ENCODE measurements at regions not wholly inside any gene's neighbourhood (a gene's known extent, or its start where the extent isn't known, plus 50 kb on each side); places are given as distances from the start of the nearest gene placed in this dataset.

DNA sequence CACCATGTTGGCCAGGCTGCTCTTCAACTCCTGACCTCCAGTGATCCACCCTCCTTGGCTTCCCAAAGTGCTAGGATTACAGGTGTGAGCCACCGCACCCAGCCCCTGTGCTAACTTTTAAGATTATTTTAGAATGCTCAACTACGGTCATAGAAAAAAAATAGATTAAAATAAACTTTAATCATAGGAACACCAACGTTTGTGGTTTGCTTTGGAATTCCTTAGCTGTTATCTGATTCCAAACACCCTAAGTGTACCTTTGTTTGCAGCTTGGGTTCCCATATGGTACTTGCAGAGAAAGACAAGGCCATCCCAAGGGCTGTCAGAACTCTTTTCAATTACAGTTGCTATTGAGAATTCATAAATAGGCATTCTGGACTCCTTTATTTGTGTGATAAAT lies 90.1 kb upstream of the EFHC2 start:
- WGBS, 3 donors = 63 to 77% (median 72%) methylated on average over 3 of the region's 3 CpGs
- Histone ChIP-seq H3K27me3 (ENCODE audit: control insufficient read depth in 3 of 3, insufficient read depth in 3 of 3, low read length in 3 of 3) (no peaks in the 10 kb centered on the region), H3K27ac (ENCODE audit: low read depth in 1 of 3, low read length in 2 of 3) (no peak overlapping the region), H3K36me3 (ENCODE audit: control insufficient read depth in 3 of 3, insufficient read depth in 2 of 3, low read depth in 1 of 3, low read length in 3 of 3) (no peaks in the 10 kb centered on the region), H3K4me3 (ENCODE audit: low read depth in 1 of 3, low read length in 3 of 3) (no peak overlapping the region), H3K9me3 (ENCODE audit: control insufficient read depth in 2 of 2, insufficient read depth in 1 of 2, low read depth in 1 of 2, low read length in 1 of 2) (no peaks in the 10 kb centered on the region), H3K4me1 (ENCODE audit: control insufficient read depth in 3 of 3, insufficient read depth in 2 of 3, low read depth in 1 of 3, low read length in 2 of 3) (peaks cover 0 to 8% (median 0%) of the 10 kb centered on the region in 3 donors)
- no peak for FAIRE-seq
- no peak for DNase-seq

DNA sequence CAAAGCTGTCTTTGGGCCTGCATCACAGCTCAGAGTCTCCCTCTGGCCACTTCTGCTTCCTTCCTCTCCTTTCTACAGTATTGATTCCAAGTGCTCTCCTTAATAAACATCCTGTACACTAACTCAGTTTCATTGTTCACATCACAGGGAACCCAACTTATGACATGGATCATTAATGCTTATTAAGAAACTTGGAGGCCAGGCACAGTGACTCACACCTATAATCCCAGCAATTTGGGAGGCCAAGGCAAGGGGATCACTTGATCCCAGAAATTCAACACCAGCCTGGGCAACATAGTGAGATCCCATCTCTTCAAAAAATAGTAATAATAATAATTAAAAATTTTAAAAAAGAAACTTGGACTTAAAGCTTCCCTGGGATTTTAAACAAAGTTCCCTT lies 89.2 kb upstream of the EFHC2 start:
- Histone ChIP-seq H3K27ac (ENCODE audit: low read depth in 1 of 3, low read length in 2 of 3) (no peak overlapping the region), H3K9me3 (ENCODE audit: control insufficient read depth in 2 of 2, insufficient read depth in 1 of 2, low read depth in 1 of 2, low read length in 1 of 2) (no peaks in the 10 kb centered on the region), H3K4me3 (ENCODE audit: low read depth in 1 of 3, low read length in 3 of 3) (no peak overlapping the region), H3K4me1 (ENCODE audit: control insufficient read depth in 3 of 3, insufficient read depth in 2 of 3, low read depth in 1 of 3, low read length in 2 of 3) (peaks cover 0 to 9% (median 0%) of the 10 kb centered on the region in 3 donors), H3K36me3 (ENCODE audit: control insufficient read depth in 3 of 3, insufficient read depth in 2 of 3, low read depth in 1 of 3, low read length in 3 of 3) (no peaks in the 10 kb centered on the region), H3K27me3 (ENCODE audit: control insufficient read depth in 3 of 3, insufficient read depth in 3 of 3, low read length in 3 of 3) (no peaks in the 10 kb centered on the region)
- FAIRE-seq = no peak
- peak; percentile 25 to 66 for DNase-seq

DNA sequence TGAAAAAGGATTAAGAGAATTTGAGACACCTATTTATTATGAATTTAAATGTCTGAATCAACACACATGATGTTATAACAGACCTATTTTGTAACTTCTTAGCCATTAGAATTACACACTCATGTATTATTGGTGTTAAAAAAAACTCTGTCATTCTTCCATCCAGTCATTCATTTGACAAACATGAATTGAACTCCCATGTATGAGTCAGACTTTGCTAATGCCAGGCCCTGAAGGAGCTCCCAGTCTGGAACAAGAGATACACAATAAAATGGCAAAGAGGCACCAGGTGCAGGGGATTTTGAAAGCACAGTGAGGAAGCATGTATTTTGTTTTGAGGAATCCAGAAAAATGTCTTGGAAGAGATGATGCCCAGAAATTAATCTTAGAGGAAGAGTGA lies 87.7 kb upstream of the EFHC2 start:
- Histone ChIP-seq H3K27ac (ENCODE audit: low read depth in 1 of 3, low read length in 2 of 3) (no peak overlapping the region), H3K27me3 (ENCODE audit: control insufficient read depth in 3 of 3, insufficient read depth in 3 of 3, low read length in 3 of 3) (no peaks in the 10 kb centered on the region), H3K4me1 (ENCODE audit: control insufficient read depth in 3 of 3, insufficient read depth in 2 of 3, low read depth in 1 of 3, low read length in 2 of 3) (peaks cover 0 to 9% (median 0%) of the 10 kb centered on the region in 3 donors), H3K9me3 (ENCODE audit: control insufficient read depth in 2 of 2, insufficient read depth in 1 of 2, low read depth in 1 of 2, low read length in 1 of 2) (no peaks in the 10 kb centered on the region), H3K4me3 (ENCODE audit: low read depth in 1 of 3, low read length in 3 of 3) (no peak overlapping the region), H3K36me3 (ENCODE audit: control insufficient read depth in 3 of 3, insufficient read depth in 2 of 3, low read depth in 1 of 3, low read length in 3 of 3) (no peaks in the 10 kb centered on the region)
- FAIRE-seq = no peak
- peak in 1 of 2 donors; percentile 32 for DNase-seq

DNA sequence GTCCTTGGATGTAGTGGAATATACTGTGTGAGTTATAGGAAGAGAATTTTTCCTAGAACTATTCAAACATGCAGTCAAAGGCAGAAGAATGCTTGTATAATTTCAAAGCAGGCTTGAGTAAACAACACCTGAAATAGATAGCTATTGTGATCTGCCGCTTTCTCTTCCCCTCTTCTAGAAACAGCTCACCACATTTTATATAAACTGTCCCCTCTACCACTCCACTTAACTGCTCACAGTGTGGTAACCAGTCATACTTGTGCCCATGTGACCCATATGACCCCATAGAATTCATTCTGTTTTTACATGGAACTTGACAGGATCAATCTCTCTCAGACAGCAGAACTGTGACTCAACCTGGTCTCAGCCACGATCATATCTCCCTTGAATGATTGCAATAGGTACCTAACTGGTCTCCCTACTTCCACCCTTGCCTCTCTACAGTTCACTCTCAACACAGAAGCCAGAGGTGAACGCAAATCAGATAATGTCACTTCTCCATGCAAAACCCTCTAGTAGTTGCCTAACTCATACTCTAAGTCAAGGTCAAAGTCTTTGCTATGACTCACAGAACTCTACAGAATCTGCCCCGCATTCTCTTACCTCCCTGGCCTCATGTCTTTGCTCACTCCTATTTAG lies 85.6 kb upstream of the EFHC2 start:
- Histone ChIP-seq H3K4me1 (ENCODE audit: control insufficient read depth in 3 of 3, insufficient read depth in 2 of 3, low read depth in 1 of 3, low read length in 2 of 3) (peaks cover 0 to 9% (median 0%) of the 10 kb centered on the region in 3 donors), H3K4me3 (ENCODE audit: low read depth in 1 of 3, low read length in 3 of 3) (no peak overlapping the region), H3K36me3 (ENCODE audit: control insufficient read depth in 3 of 3, insufficient read depth in 2 of 3, low read depth in 1 of 3, low read length in 3 of 3) (no peaks in the 10 kb centered on the region), H3K27ac (ENCODE audit: low read depth in 1 of 3, low read length in 2 of 3) (peak overlapping the region in 1 of 3 donors; percentile 76), H3K27me3 (ENCODE audit: control insufficient read depth in 3 of 3, insufficient read depth in 3 of 3, low read length in 3 of 3) (no peaks in the 10 kb centered on the region), H3K9me3 (ENCODE audit: control insufficient read depth in 2 of 2, insufficient read depth in 1 of 2, low read depth in 1 of 2, low read length in 1 of 2) (no peaks in the 10 kb centered on the region)
- FAIRE-seq (no peak), DNase-seq (peak; percentile 73 to 85)
- 20 to 56% (median 46%) methylated on average over 4 of the region's 4 CpGs for WGBS, 3 donors

DNA sequence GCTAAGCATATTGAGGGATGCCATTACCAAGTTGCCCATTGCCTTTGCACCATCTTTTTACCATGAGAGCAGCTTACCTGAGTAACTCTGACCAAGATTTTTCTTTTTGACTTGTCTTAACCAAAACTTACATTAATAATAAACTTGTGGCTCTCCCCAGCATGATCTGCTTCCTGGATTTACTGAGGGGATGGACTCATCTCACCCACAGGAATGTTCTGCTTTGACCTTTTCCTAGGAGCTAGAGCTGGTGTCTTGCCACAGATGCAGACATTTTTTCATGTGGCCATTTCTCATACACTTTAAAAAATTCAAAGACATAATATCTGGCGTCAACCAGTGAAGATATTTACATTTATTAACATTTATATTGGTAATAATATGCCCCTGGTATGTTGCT lies 79.2 kb upstream of the EFHC2 start:
- FAIRE-seq (no peak), DNase-seq (no peak)
- Histone ChIP-seq H3K9me3 (ENCODE audit: control insufficient read depth in 2 of 2, insufficient read depth in 1 of 2, low read depth in 1 of 2, low read length in 1 of 2) (no peaks in the 10 kb centered on the region), H3K4me1 (ENCODE audit: control insufficient read depth in 3 of 3, insufficient read depth in 2 of 3, low read depth in 1 of 3, low read length in 2 of 3) (no peaks in the 10 kb centered on the region), H3K27me3 (ENCODE audit: control insufficient read depth in 3 of 3, insufficient read depth in 3 of 3, low read length in 3 of 3) (no peaks in the 10 kb centered on the region), H3K4me3 (ENCODE audit: low read depth in 1 of 3, low read length in 3 of 3) (no peak overlapping the region), H3K27ac (ENCODE audit: low read depth in 1 of 3, low read length in 2 of 3) (no peak overlapping the region), H3K36me3 (ENCODE audit: control insufficient read depth in 3 of 3, insufficient read depth in 2 of 3, low read depth in 1 of 3, low read length in 3 of 3) (no peaks in the 10 kb centered on the region)
- WGBS, 3 donors = 59 to 86% (median 79%) methylated on average over 1 of the region's 1 CpG

DNA sequence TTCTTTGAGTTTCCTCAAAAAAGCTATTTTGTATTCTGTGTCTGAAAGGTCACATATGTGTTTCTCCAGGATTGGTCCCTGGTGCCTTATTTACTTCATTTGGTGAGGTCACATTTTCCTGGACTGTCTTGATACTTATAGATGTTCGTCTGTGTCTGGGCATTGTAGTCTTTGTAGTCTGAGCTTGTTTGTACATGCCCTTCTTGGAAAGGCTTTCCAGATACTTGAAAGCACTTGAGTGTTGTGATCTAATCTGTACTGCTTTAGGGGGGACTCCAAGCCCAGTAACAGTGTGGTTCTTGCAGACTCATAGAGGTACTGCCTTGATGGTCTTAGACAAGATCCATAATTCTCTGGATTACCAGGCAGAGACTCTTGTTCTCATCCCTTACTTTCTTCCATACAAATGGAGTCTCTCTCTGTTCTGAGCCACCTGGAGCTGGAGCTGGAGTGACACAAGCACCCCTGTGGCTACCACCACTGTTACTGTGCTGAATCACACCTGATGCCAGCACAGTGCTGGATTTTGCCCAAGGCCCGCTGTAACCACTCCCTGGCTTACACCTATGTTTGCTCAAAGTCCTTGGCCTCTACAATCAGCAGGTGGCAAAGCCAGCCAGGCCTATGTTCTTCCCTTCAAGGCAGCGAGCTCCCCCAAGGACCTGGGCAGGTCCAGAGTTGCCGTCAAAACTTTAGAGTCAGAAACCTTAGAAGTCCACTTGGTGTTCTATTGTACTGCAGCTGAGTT lies 72.3 kb upstream of the EFHC2 start:
- Histone ChIP-seq H3K4me1 (ENCODE audit: control insufficient read depth in 3 of 3, insufficient read depth in 2 of 3, low read depth in 1 of 3, low read length in 2 of 3) (no peaks in the 10 kb centered on the region), H3K9me3 (ENCODE audit: control insufficient read depth in 2 of 2, insufficient read depth in 1 of 2, low read depth in 1 of 2, low read length in 1 of 2) (no peaks in the 10 kb centered on the region), H3K27me3 (ENCODE audit: control insufficient read depth in 3 of 3, insufficient read depth in 3 of 3, low read length in 3 of 3) (no peaks in the 10 kb centered on the region), H3K27ac (ENCODE audit: low read depth in 1 of 3, low read length in 2 of 3) (no peak overlapping the region), H3K36me3 (ENCODE audit: control insufficient read depth in 3 of 3, insufficient read depth in 2 of 3, low read depth in 1 of 3, low read length in 3 of 3) (no peaks in the 10 kb centered on the region), H3K4me3 (ENCODE audit: low read depth in 1 of 3, low read length in 3 of 3) (no peak overlapping the region)
- DNase-seq (peak in 1 of 2 donors; percentile 76), FAIRE-seq (no peak)
- WGBS, 3 donors = 22 to 79% (median 45%) methylated on average over 4 of the region's 4 CpGs

DNA sequence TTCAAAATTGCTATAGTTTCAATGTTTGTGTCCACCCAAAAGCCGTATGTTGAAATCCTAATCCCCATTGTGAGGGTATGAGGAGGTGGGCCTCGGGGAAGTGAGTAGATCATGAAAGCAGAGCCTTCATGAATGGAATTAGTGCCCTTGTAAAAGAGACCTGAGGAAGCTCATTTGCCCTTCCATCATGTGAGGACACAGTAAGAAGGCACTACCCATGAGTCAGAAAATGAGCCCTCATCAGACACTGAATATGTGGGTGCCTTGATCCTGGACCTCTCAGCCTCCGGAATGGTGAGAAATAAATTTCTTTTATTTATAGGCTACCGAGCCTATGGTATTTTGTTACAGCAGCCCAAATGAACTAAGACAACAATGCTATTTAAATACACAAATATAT lies 57.7 kb upstream of the EFHC2 start:
- WGBS, 3 donors = 81 to 90% (median 87%) methylated on average over 4 of the region's 4 CpGs
- H3K36me3 ChIP-seq (ENCODE audit: control insufficient read depth in 3 of 3, insufficient read depth in 2 of 3, low read depth in 1 of 3, low read length in 3 of 3) = no peaks in the 10 kb centered on the region
- DNase-seq (no peak), FAIRE-seq (no peak)
- H3K4me1 ChIP-seq (ENCODE audit: control insufficient read depth in 3 of 3, insufficient read depth in 2 of 3, low read depth in 1 of 3, low read length in 2 of 3) = no peaks in the 10 kb centered on the region
- H3K27ac ChIP-seq (ENCODE audit: low read depth in 1 of 3, low read length in 2 of 3) = no peak overlapping the region
- no peaks in the 10 kb centered on the region for H3K27me3 ChIP-seq (ENCODE audit: control insufficient read depth in 3 of 3, insufficient read depth in 3 of 3, low read length in 3 of 3)
- H3K4me3 ChIP-seq (ENCODE audit: low read depth in 1 of 3, low read length in 3 of 3) = no peak overlapping the region
- no peaks in the 10 kb centered on the region for H3K9me3 ChIP-seq (ENCODE audit: control insufficient read depth in 2 of 2, insufficient read depth in 1 of 2, low read depth in 1 of 2, low read length in 1 of 2)

DNA sequence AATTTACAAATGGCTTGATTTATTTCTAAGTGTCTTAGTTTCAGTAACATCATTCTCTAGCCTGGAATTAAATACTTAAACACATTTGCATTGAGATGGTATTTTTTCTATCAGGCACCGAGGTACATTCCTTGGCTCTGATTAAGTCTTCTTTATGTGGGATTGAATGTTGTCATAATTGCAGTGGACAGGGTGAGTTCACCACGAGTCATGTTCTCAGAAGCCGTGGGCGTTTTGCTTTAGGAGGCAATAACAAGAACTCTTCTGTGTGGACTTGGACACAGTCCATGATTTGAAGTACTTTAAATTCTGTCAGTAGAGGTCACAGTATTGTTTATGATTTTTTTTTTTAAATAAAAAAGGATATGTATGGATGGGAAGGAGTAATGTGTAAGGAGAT lies 57.1 kb upstream of the EFHC2 start:
- H3K27me3 ChIP-seq (ENCODE audit: control insufficient read depth in 3 of 3, insufficient read depth in 3 of 3, low read length in 3 of 3) = no peaks in the 10 kb centered on the region
- FAIRE-seq = no peak
- no peaks in the 10 kb centered on the region for H3K4me1 ChIP-seq (ENCODE audit: control insufficient read depth in 3 of 3, insufficient read depth in 2 of 3, low read depth in 1 of 3, low read length in 2 of 3)
- no peaks in the 10 kb centered on the region for H3K36me3 ChIP-seq (ENCODE audit: control insufficient read depth in 3 of 3, insufficient read depth in 2 of 3, low read depth in 1 of 3, low read length in 3 of 3)
- H3K4me3 ChIP-seq (ENCODE audit: low read depth in 1 of 3, low read length in 3 of 3) = no peak overlapping the region
- no peak for DNase-seq
- no peak overlapping the region for H3K27ac ChIP-seq (ENCODE audit: low read depth in 1 of 3, low read length in 2 of 3)
- 10 to 30% (median 16%) methylated on average over 4 of the region's 4 CpGs for WGBS, 3 donors
- H3K9me3 ChIP-seq (ENCODE audit: control insufficient read depth in 2 of 2, insufficient read depth in 1 of 2, low read depth in 1 of 2, low read length in 1 of 2) = no peaks in the 10 kb centered on the region

DNA sequence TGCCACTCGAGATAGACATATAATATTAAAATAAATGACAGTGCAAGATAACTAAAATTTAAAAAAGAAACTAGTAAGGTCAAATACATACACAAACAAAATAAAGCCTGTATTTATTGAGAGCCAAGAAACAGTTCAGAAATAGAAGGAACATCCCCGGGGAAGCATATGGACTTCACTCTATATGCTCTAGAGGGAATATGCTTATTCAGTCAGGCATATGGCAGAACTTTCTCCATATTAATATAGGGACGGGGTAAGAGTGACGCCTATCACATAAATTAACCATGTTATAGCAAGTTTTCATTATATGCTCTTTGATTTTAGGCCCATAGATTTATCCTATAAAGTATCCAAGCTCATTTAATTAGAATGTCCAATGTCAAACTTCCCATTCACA lies 56.7 kb upstream of the EFHC2 start:
- DNase-seq (no peak), FAIRE-seq (no peak)
- no peak overlapping the region for H3K4me3 ChIP-seq (ENCODE audit: low read depth in 1 of 3, low read length in 3 of 3)
- no peaks in the 10 kb centered on the region for H3K9me3 ChIP-seq (ENCODE audit: control insufficient read depth in 2 of 2, insufficient read depth in 1 of 2, low read depth in 1 of 2, low read length in 1 of 2)
- no peaks in the 10 kb centered on the region for H3K4me1 ChIP-seq (ENCODE audit: control insufficient read depth in 3 of 3, insufficient read depth in 2 of 3, low read depth in 1 of 3, low read length in 2 of 3)
- H3K36me3 ChIP-seq (ENCODE audit: control insufficient read depth in 3 of 3, insufficient read depth in 2 of 3, low read depth in 1 of 3, low read length in 3 of 3) = no peaks in the 10 kb centered on the region
- H3K27me3 ChIP-seq (ENCODE audit: control insufficient read depth in 3 of 3, insufficient read depth in 3 of 3, low read length in 3 of 3) = no peaks in the 10 kb centered on the region
- 81 to 90% (median 85%) methylated on average over 4 of the region's 4 CpGs for WGBS, 3 donors
- H3K27ac ChIP-seq (ENCODE audit: low read depth in 1 of 3, low read length in 2 of 3) = no peak overlapping the region
